Upper lobe of left lung (tissue), 4 donors: ENCODE measurements at regions not wholly inside any gene's neighbourhood (a gene's known extent, or its start where the extent isn't known, plus 50 kb on each side); places are given as distances from the start of the nearest gene placed in this dataset.

Experiments
- CTCF ChIP-seq, 6 experiments: fragments of 450-650 bp in 4 of 6; fragments of 200-600 bp in 2 of 6; sonication (generic) in 2 of 6; IDR thresholded peaks; one replicate each; pipeline ENCODE4 v1.5.1; 2016 to 2019; ENCODE audit warnings: antibody characterized with exemption in 6 of 6
- POLR2A ChIP-seq, 4 donors: fragments of 450-650 bp; IDR thresholded peaks; one replicate each; pipeline ENCODE4 v1.5.1; 2016 to 2017; ENCODE audit warnings: antibody characterized with exemption in 4 of 4, mild to moderate bottlenecking in 2 of 4
- POLR2AphosphoS5 ChIP-seq, 2 donors: sonication (generic); formaldehyde crosslinking; IDR thresholded peaks; one replicate each; pipeline ENCODE4 v1.5.1; 2017; ENCODE audit warnings: antibody characterized with exemption in 2 of 2

- TF ChIP-seq POLR2A (IDR thresholded peaks at IDR 0.05), result no peak
- TF ChIP-seq CTCF (IDR thresholded peaks at IDR 0.05), result no peak
- TF ChIP-seq POLR2AphosphoS5 (IDR thresholded peaks at IDR 0.05), result no peak
These were observed 440.6 kb downstream of the FBXO15 start for GRCh38 chr18:73707035-73707434.
